Activated naive CD4-positive, alpha-beta T cell treated with anti-CD3 and anti-CD28 coated beads, Interleukin-2, amount 50 U/mL, for 16 hours (primary cell): ENCODE measurements at regions not wholly inside any gene's neighbourhood (a gene's known extent, or its start where the extent isn't known, plus 50 kb on each side); places are given as distances from the start of the nearest gene placed in this dataset.

Source experiments
- DNase-seq: peaks from one replicate; pipeline ENCODE4 v3.0.0-alpha.2; 2020

GRCh38 chr4:20302336-20302735 lies 50.6 kb downstream of the SLIT2 start:
- no peak for DNase-seq

GRCh38 chr4:20305976-20306375 lies 54.3 kb downstream of the SLIT2 start:
- no peak for DNase-seq

- no peak for DNase-seq
These were observed 60.2 kb downstream of the SLIT2 start for GRCh38 chr4:20311856-20312255.

GRCh38 chr4:20313237-20314030 lies 61.7 kb downstream of the SLIT2 start:
- DNase-seq = no peak

GRCh38 chr4:20317424-20317985 lies 65.8 kb downstream of the SLIT2 start:
- no peak for DNase-seq

GRCh38 chr4:20318001-20318908 lies 66.5 kb downstream of the SLIT2 start:
- no peak for DNase-seq

- DNase-seq = no peak
These were observed 67.2 kb downstream of the SLIT2 start for GRCh38 chr4:20318909-20319277.

GRCh38 chr4:20319825-20320612 lies 68.3 kb downstream of the SLIT2 start:
- DNase-seq = no peak

GRCh38 chr4:20323991-20324390 lies 72.3 kb downstream of the SLIT2 start:
- DNase-seq = no peak

GRCh38 chr4:20326460-20326859 lies 74.8 kb downstream of the SLIT2 start:
- DNase-seq = no peak

- no peak for DNase-seq
These were observed 75.3 kb downstream of the SLIT2 start for GRCh38 chr4:20326977-20327376.

GRCh38 chr4:20327808-20328207 lies 76.1 kb downstream of the SLIT2 start:
- DNase-seq = no peak

- no peak for DNase-seq
These were observed 79.9 kb downstream of the SLIT2 start for GRCh38 chr4:20331642-20332041.

GRCh38 chr4:20333141-20333715 lies 81.5 kb downstream of the SLIT2 start:
- DNase-seq = no peak

GRCh38 chr4:20337261-20337664 lies 85.6 kb downstream of the SLIT2 start:
- no peak for DNase-seq

- DNase-seq = no peak
These were observed 87.1 kb downstream of the SLIT2 start for GRCh38 chr4:20338841-20339240.

GRCh38 chr4:20341134-20341738 lies 89.5 kb downstream of the SLIT2 start:
- no peak for DNase-seq

GRCh38 chr4:20347531-20347930 lies 95.8 kb downstream of the SLIT2 start:
- no peak for DNase-seq

- DNase-seq = no peak
These were observed 96.7 kb downstream of the SLIT2 start for GRCh38 chr4:20348411-20348810.

GRCh38 chr4:20351360-20352162 lies 99.9 kb downstream of the SLIT2 start:
- DNase-seq = no peak

GRCh38 chr4:20352163-20352431 lies 100.4 kb downstream of the SLIT2 start:
- no peak for DNase-seq

GRCh38 chr4:20353646-20354045 lies 101.9 kb downstream of the SLIT2 start:
- no peak for DNase-seq
